H1 (cell line): ENCODE measurements at regions not wholly inside any gene's neighbourhood (a gene's known extent, or its start where the extent isn't known, plus 50 kb on each side); places are given as distances from the start of the nearest gene placed in this dataset.
"Not testable (repeated sequence)": the region's sequence is repeated elsewhere in the genome, so short reads cannot be mapped to it uniquely, and the experiment has no call there.

Experiments used
- CTCF ChIA-PET: fragments of 300-600 bp; sonication (Branson Sonifier 250); formaldehyde crosslinking; loops from one replicate; lab custom pipeline; 2021; ENCODE audit not compliant: partially characterized antibody; lab: Charles Lee
- POLR2A ChIA-PET: fragments of 300-600 bp; sonication (Branson Sonifier 250); formaldehyde crosslinking; loops from one replicate; lab custom pipeline; 2021; ENCODE audit warnings: inconsistent platforms; ENCODE audit not compliant: partially characterized antibody; lab: Charles Lee
- DNase-seq, 2 experiments: peaks; one replicate each; pipeline versions ENCODE4 v3.0.0 to v3.0.0-alpha.2; 2010 to 2022; ENCODE audit warnings: low spot score in 2 of 2, low read depth in 1 of 2, mixed read lengths in 1 of 2
- FAIRE-seq: peaks from 2 replicates; lab custom pipeline; 2011; peaks lifted over from hg19 to GRCh38; lab: Jason Lieb, UNC
- H2AFZ ChIP-seq: 2 replicates; pipeline ENCODE4 v1.8.1; 2012; ENCODE audit warnings: low read length, inconsistent platforms
- H2AK5ac ChIP-seq: 2 replicates; pipeline ENCODE4 v1.6.1; 2013; ENCODE audit warnings: low read depth, low read length
- H2BK120ac ChIP-seq: replicated peaks from 2 replicates; pipeline ENCODE3; 2013; ENCODE audit warnings: low read depth, low read length, inconsistent platforms
- H2BK12ac ChIP-seq: 2 replicates; pipeline ENCODE4 v1.6.1; 2013; ENCODE audit warnings: low read depth, low read length
- H2BK15ac ChIP-seq: 2 replicates; pipeline ENCODE4 v1.6.1; 2013; ENCODE audit warnings: low read length
- H2BK20ac ChIP-seq: 2 replicates; pipeline ENCODE4 v1.6.1; 2013; ENCODE audit warnings: low read length
- H2BK5ac ChIP-seq: 2 replicates; pipeline ENCODE4 v1.6.1; 2013; ENCODE audit warnings: low read depth, low read length
- H3K14ac ChIP-seq: 2 replicates; pipeline ENCODE4 v1.6.1; 2013; ENCODE audit warnings: inconsistent platforms; ENCODE audit not compliant: insufficient read length
- H3K18ac ChIP-seq: 2 replicates; pipeline ENCODE4 v1.6.1; 2013; ENCODE audit warnings: low read length; ENCODE audit errors: extremely low read depth
- H3K23ac ChIP-seq: 2 replicates; pipeline ENCODE4 v1.6.1; 2013; ENCODE audit warnings: inconsistent platforms; ENCODE audit not compliant: insufficient read length
- H3K23me2 ChIP-seq: 2 replicates; pipeline ENCODE4 v1.6.1; 2013; ENCODE audit warnings: low read depth, low read length
- H3K27ac ChIP-seq: 2 replicates; pipeline ENCODE4 v1.6.1; 2011; ENCODE audit warnings: low read depth, low read length, inconsistent platforms
- H3K27me3 ChIP-seq, 4 experiments: replicated peaks in 1 of 4; 1 replicate in 1 of 4; 2 replicates in 3 of 4; pipeline versions ENCODE4 v1.6.1 to v1.8.1; 2011 to 2013; ENCODE audit warnings: low read length in 3 of 4, mild to moderate bottlenecking in 3 of 4, inconsistent platforms in 2 of 4, mixed read lengths in 2 of 4, moderate library complexity in 1 of 4; ENCODE audit not compliant: control insufficient read depth in 3 of 4, insufficient read depth in 3 of 4; ENCODE audit errors: extremely low read depth in 1 of 4
- H3K36me3 ChIP-seq, 4 experiments: 2 replicates each; pipeline versions ENCODE4 v1.6.1 to v1.8.1; 2011 to 2013; ENCODE audit warnings: mild to moderate bottlenecking in 4 of 4, low read length in 3 of 4, moderate library complexity in 2 of 4, control low read depth in 1 of 4, inconsistent platforms in 1 of 4; ENCODE audit not compliant: insufficient read depth in 4 of 4, control insufficient read depth in 2 of 4
- H3K4ac ChIP-seq: replicated peaks from 2 replicates; pipeline ENCODE3; 2013; ENCODE audit warnings: low read length, low read depth, mixed read lengths, inconsistent platforms; ENCODE audit not compliant: insufficient read length
- H3K4me1 ChIP-seq, 4 experiments: replicated peaks in 1 of 4; 1 replicate in 1 of 4; 2 replicates in 3 of 4; pipeline versions ENCODE4 v1.6.1 to v1.8.1; 2011 to 2013; ENCODE audit warnings: low read length in 3 of 4, inconsistent platforms in 2 of 4, mixed read lengths in 1 of 4; ENCODE audit not compliant: insufficient read depth in 4 of 4, control insufficient read depth in 3 of 4
- H3K4me2 ChIP-seq, 2 experiments: 2 replicates each; pipeline versions ENCODE4 v1.6.1 to v1.8.1; 2011 to 2013; ENCODE audit warnings: low read depth in 2 of 2, low read length in 2 of 2, control low read depth in 1 of 2, inconsistent platforms in 1 of 2, mild to moderate bottlenecking in 1 of 2; ENCODE audit not compliant: insufficient read depth in 1 of 2
- H3K4me3 ChIP-seq, 4 experiments: fragments of 200-600, 300-600 bp in 1 of 4; sonication (generic), shearing (Covaris generic), sonication (Bioruptor Twin) in 1 of 4; 2 replicates each; pipeline versions ENCODE4 v1.5.1 to v1.8.1; 2011 to 2016; ENCODE audit warnings: low read length in 4 of 4, low read depth in 3 of 4, control low read depth in 2 of 4, inconsistent platforms in 2 of 4, mild to moderate bottlenecking in 2 of 4, mixed read lengths in 1 of 4, moderate library complexity in 1 of 4; ENCODE audit not compliant: insufficient read depth in 2 of 4; ENCODE audit errors: extremely low read depth in 1 of 4
- H3K56ac ChIP-seq: replicated peaks from 2 replicates; pipeline ENCODE3; 2013; ENCODE audit warnings: low read depth, mild to moderate bottlenecking, mixed read lengths, low read length, inconsistent platforms; ENCODE audit not compliant: insufficient read length
- H3K79me1 ChIP-seq: 2 replicates; pipeline ENCODE4 v1.6.1; 2013; ENCODE audit warnings: low read depth, low read length, control low read depth
- H3K79me2 ChIP-seq, 2 experiments: 2 replicates each; pipeline versions ENCODE4 v1.6.1 to v1.8.1; 2012 to 2013; ENCODE audit warnings: low read length in 2 of 2, mild to moderate bottlenecking in 2 of 2, inconsistent platforms in 1 of 2; ENCODE audit not compliant: insufficient read depth in 2 of 2, control insufficient read depth in 1 of 2
- H3K9ac ChIP-seq, 4 experiments: replicated peaks in 1 of 4; 1 replicate in 1 of 4; 2 replicates in 3 of 4; pipeline versions ENCODE4 v1.6.1 to v1.8.1; 2011 to 2013; ENCODE audit warnings: low read depth in 3 of 4, low read length in 3 of 4, control low read depth in 2 of 4, mild to moderate bottlenecking in 2 of 4, moderate library complexity in 2 of 4, inconsistent platforms in 1 of 4; ENCODE audit errors: extremely low read depth in 1 of 4
- H3K9me3 ChIP-seq, 2 experiments: 2 replicates each; pipeline versions ENCODE4 v1.6.1 to v1.8.1; 2012 to 2013; ENCODE audit warnings: mild to moderate bottlenecking in 2 of 2, moderate library complexity in 2 of 2, control low read depth in 1 of 2, inconsistent platforms in 1 of 2, low read depth in 1 of 2, low read length in 1 of 2, mixed read lengths in 1 of 2; ENCODE audit not compliant: insufficient read depth in 2 of 2
- H4K20me1 ChIP-seq, 2 experiments: replicated peaks in 1 of 2; 2 replicates each; pipeline versions ENCODE3 to v1.8.1; 2011 to 2013; ENCODE audit warnings: inconsistent platforms in 2 of 2, low read length in 2 of 2, mild to moderate bottlenecking in 1 of 2; ENCODE audit not compliant: insufficient read depth in 2 of 2, control insufficient read depth in 1 of 2
- H4K5ac ChIP-seq: 2 replicates; pipeline ENCODE4 v1.6.1; 2013; ENCODE audit warnings: low read length, low read depth, mixed read lengths, inconsistent platforms; ENCODE audit not compliant: insufficient read length
- H4K8ac ChIP-seq: 2 replicates; pipeline ENCODE4 v1.8.0; 2013; ENCODE audit warnings: mild to moderate bottlenecking, moderate library complexity, low read length, inconsistent platforms; ENCODE audit not compliant: insufficient read depth; ENCODE audit errors: extremely low read depth
- H4K91ac ChIP-seq: replicated peaks from 2 replicates; pipeline ENCODE3; 2013; ENCODE audit warnings: low read length, mixed read lengths, inconsistent platforms; ENCODE audit not compliant: insufficient read length
- WGBS, 2 experiments: shearing (Covaris generic) in 1 of 2; methylation state at CpG; one replicate each; pipeline versions ENCODE4 v1.1.6 to v1.1.7; 2013 to 2015; ENCODE audit warnings: low lambda C conversion rate in 2 of 2, mixed read lengths in 2 of 2, inconsistent platforms in 1 of 2, low coverage in 1 of 2, missing lambda C conversion rate in 1 of 2; ENCODE audit not compliant: insufficient replicate concordance in 2 of 2, insufficient coverage in 1 of 2, insufficient read length in 1 of 2; ENCODE audit errors: extremely low coverage in 1 of 2, missing lambda C conversion rate in 1 of 2; 5-methylcytosine and 5-hydroxymethylcytosine counted together

GRCh38 chr1:146671588-146671987, 266.5 kb upstream of the NBPF12 start:
- H3K18ac ChIP-seq, H3K9me3 ChIP-seq, H2BK12ac ChIP-seq, H3K27me3 ChIP-seq, H3K79me2 ChIP-seq, H4K91ac ChIP-seq, H3K79me1 ChIP-seq, DNase-seq, H3K27ac ChIP-seq, H2BK120ac ChIP-seq, H2BK5ac ChIP-seq, POLR2A ChIA-PET, H2BK20ac ChIP-seq, H3K9ac ChIP-seq, H3K56ac ChIP-seq, H2AFZ ChIP-seq, H2AK5ac ChIP-seq, H4K5ac ChIP-seq, H3K23me2 ChIP-seq, H3K4ac ChIP-seq, H3K36me3 ChIP-seq, H4K20me1 ChIP-seq, H3K4me3 ChIP-seq, H4K8ac ChIP-seq, H3K14ac ChIP-seq, CTCF ChIA-PET, H3K23ac ChIP-seq, FAIRE-seq, H3K4me2 ChIP-seq, H2BK15ac ChIP-seq, H3K4me1 ChIP-seq: not testable (repeated sequence)
- WGBS, 2 experiments: 89% methylated on average over 4 of the region's 6 CpGs; no CpG with 5 or more reads in 1 of the 2 experiments

GRCh38 chr1:146670832-146671566, 267.1 kb upstream of the NBPF12 start:
- H3K9me3 ChIP-seq, H4K8ac ChIP-seq, H3K18ac ChIP-seq, H2AK5ac ChIP-seq, H3K4me2 ChIP-seq, H4K5ac ChIP-seq, CTCF ChIA-PET, H4K20me1 ChIP-seq, H3K9ac ChIP-seq, H3K23me2 ChIP-seq, H3K79me1 ChIP-seq, POLR2A ChIA-PET, H4K91ac ChIP-seq, H3K56ac ChIP-seq, H3K27ac ChIP-seq, H3K14ac ChIP-seq, H2BK5ac ChIP-seq, H2BK15ac ChIP-seq, FAIRE-seq, H3K36me3 ChIP-seq, H3K79me2 ChIP-seq, H3K4ac ChIP-seq, H2BK20ac ChIP-seq, H3K23ac ChIP-seq, H2BK12ac ChIP-seq, DNase-seq, H3K4me1 ChIP-seq, H2BK120ac ChIP-seq, H2AFZ ChIP-seq, H3K27me3 ChIP-seq, H3K4me3 ChIP-seq: not testable (repeated sequence)
- 87% methylated on average over 7 of the region's 10 CpGs; no CpG with 5 or more reads in 1 of the 2 experiments for WGBS, 2 experiments
